ENCODE measurements at regions not wholly inside any gene's neighbourhood (a gene's known extent, or its start where the extent isn't known, plus 50 kb on each side); places are given as distances from the start of the nearest gene placed in this dataset.

GRCh38 chr10:4442296-4442695 lies 383.7 kb upstream of the AKR1E2 start:
- ChIA-PET POLR2A (no interaction called here), CTCF (no interaction called here)
- H3K4me1 ChIP-seq (ENCODE audit: control insufficient read depth, extremely low read depth, insufficient read depth, low read length) = no peaks in the 10 kb centered on the region
- no peak overlapping the region for H3K27ac ChIP-seq (ENCODE audit: insufficient read depth, low read depth, low read length)
- dilution Hi-C loops (cut with MboI; ENCODE audit: extremely low pct_ligation_motif_present, low sequenced_read_pairs) (no loop called here), intact Hi-C loops (cut with micrococcal nuclease) (no loop called here)
- no TSS peak for BruUV-seq (replicated peaks)
- no peak overlapping the region for H2AFZ ChIP-seq (ENCODE audit: low read depth, low read length)
- H3K4me2 ChIP-seq (ENCODE audit: insufficient read depth, low read length) = no peak overlapping the region
- DNase-seq (ENCODE audit: low read depth, low spot score) (no peak), FAIRE-seq (no peak)
- H3K36me3 ChIP-seq (ENCODE audit: control insufficient read depth in 2 of 2, extremely low read depth in 1 of 2, insufficient read depth in 2 of 2, low read length in 2 of 2) = no peaks in the 10 kb centered on the region
- no peaks in the 10 kb centered on the region for H3K27me3 ChIP-seq (ENCODE audit: control insufficient read depth in 2 of 2, insufficient read depth in 2 of 2, low read length in 2 of 2)
- no peaks in the 10 kb centered on the region for H3K9me1 ChIP-seq (replicated peaks; ENCODE audit: control insufficient read depth, extremely low read depth, insufficient read depth, low read length)
- no peak overlapping the region for H3K4me3 ChIP-seq (replicated peaks in 1 of 3; ENCODE audit: insufficient read depth in 1 of 3, low read depth in 1 of 3, low read length in 3 of 3)
- H3K79me2 ChIP-seq (ENCODE audit: control insufficient read depth, insufficient read depth, low read length) = no peaks in the 10 kb centered on the region
- TF ChIP-seq FOS (IDR thresholded peaks at IDR 0.05; ENCODE audit: borderline replicate concordance, insufficient read depth, low read length) = no peak
- TF ChIP-seq JUN (IDR thresholded peaks at IDR 0.05; ENCODE audit: borderline replicate concordance, insufficient read depth, insufficient read length, low read depth) = no peak
- no peak for TF ChIP-seq MAX (IDR thresholded peaks at IDR 0.05; ENCODE audit: insufficient read depth, insufficient read length)
- no peak for TF ChIP-seq CTCF (IDR thresholded peaks at IDR 0.05; ENCODE audit: extremely low read depth in 1 of 2, insufficient read depth in 1 of 2, low read depth in 1 of 2, low read length in 2 of 2)
- no peak for TF ChIP-seq POLR2AphosphoS5 (IDR thresholded peaks at IDR 0.05; ENCODE audit: insufficient read depth, low read depth, low read length)
- TF ChIP-seq EZH2 (IDR thresholded peaks at IDR 0.05; ENCODE audit: borderline replicate concordance, low read depth, low read length, severe bottlenecking) = no peak
- no peak for TF ChIP-seq MYC (IDR thresholded peaks at IDR 0.05; ENCODE audit: low read depth, low read length)
- TF ChIP-seq GATA2 (IDR thresholded peaks at IDR 0.05; ENCODE audit: insufficient read depth, insufficient read length, low read depth, low read length) = no peak
- TF ChIP-seq POLR2A (IDR thresholded peaks at IDR 0.05; ENCODE audit: low read depth, low read length) = no peak
- H3K9me3 ChIP-seq (replicated peaks; ENCODE audit: control insufficient read depth, insufficient read depth, low read length) = no peaks in the 10 kb centered on the region
- H3K9ac ChIP-seq (replicated peaks; ENCODE audit: extremely low read depth, insufficient read depth, low read length) = no peak overlapping the region
- H4K20me1 ChIP-seq (replicated peaks; ENCODE audit: control insufficient read depth, extremely low read depth, insufficient read depth, low read length) = no peaks in the 10 kb centered on the region
